HG02798 (cell line): ENCODE measurements at regions not wholly inside any gene's neighbourhood (a gene's known extent, or its start where the extent isn't known, plus 50 kb on each side); places are given as distances from the start of the nearest gene placed in this dataset.
"Not testable (repeated sequence)": the region's sequence is repeated elsewhere in the genome, so short reads cannot be mapped to it uniquely, and the experiment has no call there.

Source experiments
- ATAC-seq: cut with Tn5 transposase; IDR thresholded peaks from one replicate; pipeline ENCODE4 v1.9.1; 2021; ENCODE audit warnings: mild to moderate bottlenecking; ENCODE audit not compliant: unreplicated experiment, poor library complexity

DNA sequence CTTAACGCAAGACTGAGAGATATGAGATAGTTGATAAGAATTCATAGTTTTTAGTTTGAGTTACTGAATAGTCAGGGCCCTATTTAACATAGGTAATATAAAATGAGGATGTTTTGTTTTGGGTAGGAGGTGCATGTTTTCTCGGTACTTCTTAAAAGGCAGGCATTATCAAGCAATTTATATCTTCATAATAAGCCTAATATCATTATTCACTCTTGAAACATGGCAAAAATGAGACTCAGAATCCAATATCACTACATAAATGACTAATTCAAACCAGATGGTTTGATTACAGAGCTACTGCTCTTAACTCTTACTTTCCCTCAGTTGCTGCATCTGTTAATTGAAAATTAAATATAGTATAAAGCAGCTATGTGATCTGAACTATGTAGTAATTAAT lies 2038.7 kb downstream of the EFNA5 start:
- no peak for ATAC-seq

DNA sequence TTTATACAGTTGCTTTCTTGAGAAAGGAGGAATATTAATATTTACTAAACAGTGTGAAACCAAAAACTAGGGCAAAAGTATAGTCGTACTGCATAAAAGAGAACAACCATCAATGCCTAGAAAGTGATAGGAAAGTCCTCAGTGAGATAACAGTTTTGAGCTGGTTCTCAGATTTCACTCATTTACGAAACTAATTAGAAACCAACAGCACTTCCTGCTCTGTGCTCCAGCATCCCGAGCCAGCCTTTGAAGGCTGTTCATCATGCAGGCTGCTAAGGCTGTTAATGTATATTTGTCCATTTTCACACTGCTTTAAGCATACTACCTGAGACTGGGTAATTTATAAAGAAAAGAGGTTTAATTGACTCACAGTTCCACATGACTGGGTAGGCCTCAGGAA lies 2039.9 kb downstream of the EFNA5 start:
- no peak for ATAC-seq

DNA sequence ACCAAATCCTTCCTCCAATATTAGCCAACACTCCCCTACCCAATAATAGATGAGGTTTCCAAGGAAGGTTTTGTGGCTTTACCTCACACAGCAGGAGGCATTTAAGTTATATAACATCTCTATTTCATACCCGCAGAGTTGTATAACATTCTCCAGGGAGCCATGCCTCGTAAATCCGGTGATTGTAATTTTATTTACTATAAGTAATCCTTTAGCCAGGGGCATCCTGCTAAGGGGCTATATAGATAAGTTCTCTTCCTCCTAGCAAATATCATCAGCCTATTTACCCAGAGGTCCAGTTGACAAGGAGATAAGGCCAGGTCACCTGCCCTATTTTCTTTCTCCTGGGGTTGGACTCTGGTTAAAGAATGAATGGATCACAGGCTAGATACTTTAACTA lies 2051.0 kb downstream of the EFNA5 start:
- no peak for ATAC-seq

DNA sequence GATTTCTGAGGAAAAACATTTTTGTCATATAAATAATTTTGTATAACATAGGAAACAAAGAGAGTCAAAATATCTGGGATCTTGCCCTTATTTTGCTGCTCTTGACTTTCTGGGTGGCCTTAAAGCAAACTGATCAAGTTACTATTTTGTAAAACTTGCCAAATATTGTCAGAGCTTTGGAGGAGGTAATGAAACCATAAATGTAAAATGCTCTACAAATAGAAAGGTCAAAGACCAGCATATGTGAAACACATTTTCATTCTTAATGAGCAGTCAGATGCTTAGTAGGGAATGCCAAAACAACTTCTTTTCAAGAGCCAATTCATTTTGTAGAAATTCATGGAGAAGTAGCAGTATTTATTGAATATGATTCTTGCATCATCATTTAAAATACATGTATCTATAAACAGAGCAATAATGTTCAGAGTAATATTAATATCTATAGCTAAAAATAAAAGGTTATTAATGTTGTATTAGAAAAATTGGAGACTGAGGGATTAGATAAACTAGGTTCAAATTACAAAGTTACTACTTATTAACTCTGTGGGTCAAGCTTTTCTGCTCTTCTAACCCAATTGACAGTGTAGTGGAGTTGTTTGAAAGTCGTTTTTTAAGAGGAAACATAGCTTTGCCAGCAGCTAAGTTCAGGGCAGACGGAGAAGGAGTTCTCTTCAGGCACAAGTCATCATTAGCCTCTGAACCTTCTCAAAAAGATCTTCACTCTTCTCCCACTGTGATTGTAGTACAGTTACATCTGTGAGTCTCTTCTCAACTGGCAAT lies 2053.1 kb downstream of the EFNA5 start:
- no peak for ATAC-seq

DNA sequence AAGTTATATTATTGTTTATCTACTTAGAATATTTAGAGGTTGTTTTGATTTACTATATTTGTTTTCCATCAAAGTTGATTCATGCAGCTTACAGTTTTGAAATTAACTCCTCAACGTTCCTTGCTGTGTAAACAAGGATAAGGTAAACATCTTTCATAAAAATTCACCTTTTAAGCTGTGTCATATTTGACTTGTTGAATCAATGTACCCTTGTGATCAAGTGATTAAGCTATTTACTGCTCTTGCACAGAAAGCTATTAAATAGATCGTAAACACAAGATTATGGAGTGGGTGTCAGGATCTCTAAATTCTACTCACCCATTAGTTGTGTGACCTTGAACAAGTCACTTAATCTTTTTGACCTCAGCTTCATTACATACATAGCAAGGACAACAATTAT lies 2054.0 kb upstream of the NUDT12 start:
- ATAC-seq: no peak

DNA sequence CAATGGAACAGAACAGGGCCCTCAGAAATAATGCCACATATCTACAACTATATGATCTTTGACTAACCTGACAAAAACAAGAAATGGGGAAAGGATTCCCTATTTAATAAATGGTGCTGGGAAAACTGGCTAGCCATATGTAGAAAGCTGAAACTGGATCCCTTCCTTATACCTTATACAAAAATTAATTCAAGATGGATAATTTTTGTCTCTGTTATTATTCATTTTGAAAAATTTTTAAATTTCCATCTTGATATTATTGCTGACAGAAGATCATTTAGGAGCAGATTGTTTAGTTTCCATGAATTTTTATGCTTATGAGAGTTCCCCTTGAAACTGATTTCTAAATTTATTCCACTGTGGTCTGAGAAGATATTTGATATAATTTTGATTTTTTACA lies 2039.8 kb upstream of the NUDT12 start:
- not testable (repeated sequence) for ATAC-seq

DNA sequence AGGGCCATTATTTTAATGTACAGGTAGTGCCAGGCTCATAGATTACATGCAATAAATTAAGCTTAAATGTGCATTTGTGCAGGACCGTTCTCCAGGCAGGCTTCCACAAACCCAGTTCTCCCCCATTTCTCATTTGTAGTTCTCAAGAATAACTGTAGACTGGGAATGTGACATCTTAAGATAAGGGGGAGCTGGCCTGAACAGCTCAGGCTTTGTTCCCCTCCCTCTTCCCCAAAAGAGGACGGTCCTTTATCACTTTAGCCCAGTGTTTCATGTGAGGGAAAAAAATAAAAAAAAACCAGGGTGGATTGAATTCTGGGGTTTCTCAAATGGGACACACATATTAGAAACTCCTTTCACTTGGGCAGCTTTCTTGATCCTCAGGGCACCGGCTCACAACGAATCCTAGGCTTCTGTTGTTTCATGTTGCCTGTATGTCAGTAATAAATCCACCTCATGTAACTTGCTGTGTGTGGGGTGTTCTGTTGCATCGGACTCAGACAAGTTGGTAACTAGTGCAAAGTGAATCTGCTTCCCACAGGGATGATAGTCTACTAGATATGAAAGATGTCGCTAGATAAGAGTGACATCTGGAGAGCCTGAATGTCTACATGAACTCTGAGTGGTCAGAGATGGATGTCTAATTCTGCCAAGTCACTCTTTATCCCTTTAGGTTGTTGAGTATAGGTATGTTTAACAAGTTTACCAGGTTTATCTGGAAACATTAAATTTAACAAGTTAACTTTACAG lies 2030.6 kb upstream of the NUDT12 start:
- ATAC-seq: no peak

DNA sequence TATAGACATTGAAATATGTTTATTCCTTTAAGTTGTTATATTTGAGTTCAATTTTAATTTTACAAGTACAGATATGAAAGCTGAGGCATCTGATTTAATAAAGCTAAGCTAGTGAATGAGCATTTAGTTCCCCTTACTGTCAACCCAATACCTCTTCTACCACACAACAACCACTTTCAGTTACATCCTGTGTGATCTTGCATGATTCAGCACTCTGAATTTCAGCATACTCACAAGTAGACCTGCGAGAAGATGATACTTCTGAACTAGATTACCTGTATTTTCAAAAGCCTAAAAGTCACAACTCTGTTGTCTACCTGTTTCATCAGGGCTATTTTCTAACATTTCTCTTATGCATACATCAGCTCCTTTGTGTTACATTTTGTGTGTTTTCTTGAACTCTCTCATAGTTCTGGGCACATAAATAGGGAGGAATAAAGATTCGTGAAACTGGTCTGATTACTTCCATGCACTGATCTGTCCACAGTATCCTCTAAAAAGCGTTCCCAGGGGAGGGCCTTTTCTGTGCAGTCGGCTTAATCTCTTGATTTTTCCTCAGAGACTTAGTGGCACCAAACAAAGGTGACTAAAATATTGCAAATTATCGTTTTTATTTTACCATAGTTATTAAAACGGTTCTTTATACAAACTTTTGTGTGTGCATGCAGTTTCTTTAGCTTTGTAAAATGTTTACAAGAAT lies 2025.5 kb upstream of the NUDT12 start:
- ATAC-seq: no peak

DNA sequence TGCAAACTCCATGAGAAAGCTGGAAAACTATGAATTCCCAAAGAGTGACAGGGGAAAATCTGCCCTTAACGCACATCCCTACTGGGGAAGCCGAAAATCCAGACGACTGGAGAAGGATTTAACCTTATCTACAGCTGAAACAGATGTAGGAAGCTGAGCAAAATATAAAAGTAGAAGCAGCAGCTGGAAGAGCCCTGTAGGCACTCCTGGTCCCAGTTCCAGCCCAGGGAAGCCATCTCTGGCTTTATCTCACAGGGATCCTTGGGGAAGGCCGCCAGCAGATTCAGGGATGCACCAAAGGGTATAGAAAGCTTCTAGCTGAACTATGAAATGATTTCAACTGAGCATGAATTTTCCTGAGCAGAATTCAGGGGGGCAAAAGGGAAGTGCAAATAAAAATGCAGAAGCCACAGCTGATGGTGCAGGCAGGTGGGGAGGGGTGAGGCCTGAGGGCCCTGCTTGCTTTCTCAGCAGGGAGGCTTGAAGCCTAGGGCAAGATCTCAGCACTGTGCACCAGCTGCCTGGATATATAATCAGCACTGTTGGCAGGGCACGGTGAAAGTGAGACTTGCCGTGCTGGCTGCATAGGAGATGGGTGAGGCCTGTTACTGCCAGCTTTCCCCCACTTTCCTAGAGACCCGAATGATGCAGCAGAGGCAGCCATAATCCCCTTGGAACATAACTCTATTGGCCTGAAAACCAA lies 2019.5 kb upstream of the NUDT12 start:
- no peak for ATAC-seq

DNA sequence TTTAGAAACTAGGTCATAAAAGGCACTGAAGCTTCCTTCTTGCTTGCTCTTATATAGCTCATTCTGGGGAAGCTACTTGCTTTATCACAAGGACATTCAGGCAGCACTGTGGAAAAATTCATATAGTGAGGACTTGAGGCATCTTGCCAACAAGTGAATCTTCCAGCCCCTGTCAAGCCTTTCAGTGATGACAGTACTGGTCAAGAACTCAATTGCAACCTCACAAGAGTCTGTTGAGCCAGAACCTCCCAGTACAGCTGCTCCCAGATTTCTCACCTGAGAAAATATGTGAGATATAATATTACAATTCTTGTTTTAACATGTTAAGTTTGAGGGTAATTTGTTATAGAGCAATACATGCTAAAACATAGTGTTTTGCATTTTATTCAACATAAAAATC lies 2011.0 kb upstream of the NUDT12 start:
- ATAC-seq: no peak

DNA sequence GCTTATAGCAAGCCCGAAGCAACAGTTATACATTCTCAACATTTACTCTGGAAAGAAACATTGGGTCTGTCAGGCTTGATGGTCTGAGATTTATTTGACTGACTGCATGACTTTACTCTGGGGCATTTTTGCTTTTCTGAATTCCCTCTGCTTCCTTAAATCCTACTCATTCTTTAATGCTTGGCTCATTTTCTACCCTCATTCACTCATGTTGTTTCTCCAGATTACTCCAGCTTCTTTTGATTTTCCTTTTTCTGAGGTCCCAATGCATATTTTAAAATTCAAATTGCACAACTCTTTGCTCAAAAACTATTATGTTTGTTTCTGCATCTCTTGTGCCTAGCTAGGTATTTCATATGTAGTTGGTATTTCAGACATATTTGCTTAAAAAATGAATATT lies 2002.9 kb upstream of the NUDT12 start:
- ATAC-seq: no peak

DNA sequence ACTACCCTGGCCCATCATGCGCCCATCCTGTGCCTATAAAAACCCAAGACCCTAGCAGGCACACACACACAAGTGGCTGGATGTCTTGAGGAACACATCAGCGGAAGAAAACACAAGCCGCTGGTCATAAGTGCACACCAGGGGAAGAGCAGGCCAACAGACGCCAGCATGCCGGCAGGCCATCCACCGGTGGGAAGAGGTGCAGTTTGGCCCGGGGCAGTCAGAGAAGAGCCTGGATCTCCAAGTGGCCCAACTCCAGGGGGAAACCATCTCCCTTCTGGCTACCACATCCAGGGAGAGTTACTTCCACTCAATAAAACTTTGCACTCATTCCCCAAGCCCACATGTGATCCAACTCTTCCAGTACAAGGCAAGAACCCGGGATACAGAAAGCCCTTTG lies 2001.3 kb upstream of the NUDT12 start:
- no peak for ATAC-seq

DNA sequence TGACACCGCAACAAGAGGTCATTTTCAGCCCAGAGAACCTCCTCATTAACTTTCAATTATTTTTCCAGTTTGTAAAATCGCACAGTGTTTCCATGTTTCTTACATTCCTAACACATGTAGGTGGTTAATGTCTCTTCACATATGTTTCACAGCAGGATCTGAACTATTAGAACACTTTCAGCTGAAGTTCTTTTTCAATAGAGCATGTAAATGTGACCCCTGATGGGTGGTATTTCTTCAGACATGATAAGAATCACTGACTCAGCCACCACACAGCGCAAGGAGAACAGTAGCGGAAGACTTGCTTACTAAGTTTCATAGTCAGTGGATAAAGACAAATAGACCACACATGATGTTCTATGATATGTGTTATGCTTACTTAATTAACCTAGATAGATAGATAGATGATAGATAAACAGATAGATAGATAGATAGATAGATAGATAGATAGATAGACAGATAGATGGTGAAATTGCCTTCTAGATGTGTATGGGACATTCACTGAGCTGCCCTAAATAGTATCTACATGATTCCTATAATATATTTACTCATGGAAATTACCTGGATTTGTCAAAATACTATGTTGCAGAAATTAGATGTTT lies 1992.1 kb upstream of the NUDT12 start:
- ATAC-seq: no peak

DNA sequence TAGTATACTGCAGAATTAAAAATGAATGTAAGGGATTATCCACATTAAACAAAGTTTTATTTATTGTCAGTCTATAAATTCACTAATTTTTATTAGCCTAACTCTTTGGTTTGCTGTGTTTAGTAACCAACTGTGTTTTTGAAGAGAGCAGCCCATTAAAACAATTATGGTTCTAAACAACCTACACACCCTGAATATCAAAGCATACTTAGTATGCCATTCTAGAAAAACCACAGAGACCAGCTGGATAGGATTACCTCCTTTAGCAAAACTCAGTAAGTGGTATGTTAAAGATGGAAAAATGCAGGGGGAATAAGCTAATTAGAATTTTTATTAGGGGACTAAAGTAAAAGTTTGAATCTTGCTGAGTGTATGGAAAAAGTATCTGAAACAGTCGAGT lies 1981.7 kb upstream of the NUDT12 start:
- no peak for ATAC-seq

DNA sequence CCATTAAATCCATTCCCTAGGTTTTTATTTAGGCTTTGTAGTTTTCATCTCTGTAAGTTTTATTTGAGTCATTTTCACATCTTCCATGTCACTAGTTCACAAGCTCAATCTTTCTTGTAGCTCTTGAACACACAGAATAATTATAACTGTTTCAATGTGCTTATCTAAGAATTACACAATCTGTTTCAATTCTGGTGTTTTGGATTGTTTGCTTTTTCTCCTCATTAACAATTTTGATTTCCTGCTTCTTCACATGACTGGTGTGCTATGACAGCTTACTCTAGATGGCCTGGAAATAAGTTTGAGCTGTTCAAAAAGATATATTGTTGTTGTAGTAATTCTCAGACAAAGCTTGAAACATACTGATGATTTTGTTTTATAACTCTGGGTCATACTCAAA lies 1974.1 kb upstream of the NUDT12 start:
- ATAC-seq: no peak

DNA sequence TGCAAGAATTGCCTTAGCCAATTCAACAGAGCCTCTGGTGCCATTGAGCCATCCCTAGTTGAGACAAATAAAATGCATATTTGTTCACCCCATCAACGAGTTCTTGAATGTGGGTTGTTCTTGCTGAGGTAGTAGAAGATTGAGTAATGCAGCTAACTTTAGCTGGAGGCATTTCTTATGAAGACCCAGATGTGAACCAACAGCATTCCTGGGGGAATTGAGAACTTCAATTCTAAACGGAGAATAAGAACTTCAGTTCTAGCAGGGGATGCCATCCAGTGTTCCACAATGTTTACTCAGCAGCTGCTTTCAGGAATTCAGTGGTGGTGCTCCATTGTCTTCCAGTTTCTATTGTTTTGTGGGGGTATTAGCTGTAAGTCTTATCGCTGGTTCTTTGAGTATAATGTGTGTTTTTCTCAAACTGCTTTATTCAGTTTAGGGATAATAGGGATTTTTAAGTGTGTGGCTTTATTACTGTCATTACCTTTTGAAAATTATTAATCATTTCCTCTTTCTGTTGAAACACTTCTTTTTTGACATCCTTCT lies 1968.2 kb upstream of the NUDT12 start:
- ATAC-seq: no peak

DNA sequence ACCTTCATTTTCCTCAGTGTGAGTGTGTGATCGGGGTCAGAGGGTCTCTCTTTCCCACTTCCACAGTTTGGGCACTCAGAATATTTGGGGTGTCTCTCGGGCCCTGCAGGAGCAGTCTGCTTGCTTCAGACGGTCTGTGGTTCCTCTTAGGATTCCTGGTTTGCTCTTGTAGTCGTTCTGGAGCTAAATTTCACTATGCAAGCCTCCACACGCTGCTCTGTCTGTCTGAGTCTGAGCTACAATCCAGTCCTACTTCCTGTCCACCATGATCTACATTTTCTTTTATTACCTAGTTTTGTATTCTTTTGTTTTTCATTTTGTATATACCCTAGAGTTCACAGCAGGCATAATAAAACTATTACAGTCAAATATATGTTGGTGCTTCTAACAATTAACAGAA lies 1967.3 kb upstream of the NUDT12 start:
- ATAC-seq: no peak

DNA sequence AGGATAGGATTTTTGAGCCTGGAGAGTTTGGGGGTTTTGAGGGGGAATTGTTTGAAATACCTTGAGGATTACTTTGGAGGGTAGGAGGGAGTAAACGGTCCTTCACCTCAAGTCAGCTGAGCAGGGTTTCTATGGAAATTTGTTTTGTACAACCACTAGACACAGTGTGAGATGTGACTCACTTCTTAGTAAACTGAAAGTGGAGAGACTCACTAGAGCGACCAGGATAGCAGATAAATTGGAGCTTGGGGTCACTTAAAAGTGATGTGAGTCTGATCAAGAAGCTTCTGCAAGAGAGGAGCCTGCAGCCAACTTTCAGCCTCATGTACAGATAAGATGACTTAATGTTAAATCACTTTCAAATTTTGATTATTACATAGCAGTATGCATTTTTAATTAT lies 1945.9 kb upstream of the NUDT12 start:
- no peak for ATAC-seq

DNA sequence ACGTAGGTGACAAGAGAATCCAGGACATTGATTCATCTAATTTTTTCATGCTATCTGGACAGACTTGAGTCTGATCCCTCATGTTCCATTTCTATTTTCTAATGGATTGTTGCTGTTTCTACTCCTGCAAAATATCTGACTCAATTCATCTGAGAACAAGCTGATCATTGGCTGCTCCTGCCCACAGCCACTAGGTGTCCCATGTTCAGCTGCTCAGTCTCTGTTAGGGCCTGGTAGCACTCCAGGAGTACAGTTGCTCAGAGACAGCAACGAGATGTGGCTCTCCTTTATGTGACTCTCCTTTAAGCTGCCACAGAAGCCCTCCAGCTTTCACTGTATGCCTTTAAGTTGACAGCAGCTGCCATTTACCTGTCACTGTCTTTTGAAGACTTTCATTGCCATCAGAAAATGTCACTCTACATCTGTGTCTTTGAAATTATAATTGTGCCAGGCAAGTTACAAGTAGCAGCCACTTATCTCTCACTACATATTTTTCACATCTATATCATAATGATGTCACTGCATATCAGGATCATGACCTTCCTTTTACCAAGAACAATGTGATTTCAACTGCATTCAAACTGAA lies 1944.2 kb upstream of the NUDT12 start:
- no peak for ATAC-seq

DNA sequence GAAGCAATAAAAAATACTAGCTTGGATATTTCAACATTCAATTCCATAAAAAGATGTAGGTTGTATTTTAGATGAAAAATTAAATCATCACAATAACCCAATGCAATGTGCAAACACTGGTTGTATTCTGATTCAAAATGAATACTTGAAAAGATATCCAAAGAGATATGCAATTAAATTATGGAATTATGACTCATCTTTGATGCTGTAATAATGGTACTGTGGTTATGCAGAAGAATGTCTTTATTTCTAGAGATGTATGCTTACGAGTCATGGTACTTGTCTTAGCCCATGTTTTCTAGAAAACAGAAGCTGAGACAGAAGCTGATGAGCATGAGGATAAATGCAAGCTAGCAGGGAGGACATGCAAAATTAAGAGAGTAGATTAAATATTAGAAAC lies 1941.4 kb upstream of the NUDT12 start:
- ATAC-seq: no peak
